Fibroblast of skin of left quadriceps (primary cell): ENCODE measurements at regions not wholly inside any gene's neighbourhood (a gene's known extent, or its start where the extent isn't known, plus 50 kb on each side); places are given as distances from the start of the nearest gene placed in this dataset.
"Not testable (repeated sequence)": the region's sequence is repeated elsewhere in the genome, so short reads cannot be mapped to it uniquely, and the experiment has no call there.

Experiments
- DNase-seq, 2 experiments: peaks; one replicate each; pipeline ENCODE4 v3.0.0-alpha.2; 2013; ENCODE audit warnings: low read depth in 2 of 2

DNA sequence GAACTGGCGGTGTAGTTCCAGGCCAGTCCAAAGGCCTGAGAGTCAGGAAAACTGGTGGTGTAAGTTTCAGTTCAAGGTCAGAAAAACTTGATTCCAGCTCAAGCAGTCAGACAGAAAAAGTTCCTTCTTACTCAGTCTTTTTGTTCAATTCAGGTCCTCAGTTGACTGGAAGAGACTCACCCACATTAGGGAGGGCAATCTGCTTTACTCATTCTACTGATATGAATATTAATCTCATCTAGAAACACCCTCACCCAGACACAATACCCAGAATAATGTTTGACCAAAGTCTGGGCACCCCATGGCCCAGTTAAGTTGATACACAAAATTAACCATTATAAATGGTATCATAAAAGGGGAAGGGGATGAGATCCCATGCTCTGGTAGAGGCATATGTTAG, 50.1 kb upstream of the LTA4H start:
- DNase-seq: no peak

DNA sequence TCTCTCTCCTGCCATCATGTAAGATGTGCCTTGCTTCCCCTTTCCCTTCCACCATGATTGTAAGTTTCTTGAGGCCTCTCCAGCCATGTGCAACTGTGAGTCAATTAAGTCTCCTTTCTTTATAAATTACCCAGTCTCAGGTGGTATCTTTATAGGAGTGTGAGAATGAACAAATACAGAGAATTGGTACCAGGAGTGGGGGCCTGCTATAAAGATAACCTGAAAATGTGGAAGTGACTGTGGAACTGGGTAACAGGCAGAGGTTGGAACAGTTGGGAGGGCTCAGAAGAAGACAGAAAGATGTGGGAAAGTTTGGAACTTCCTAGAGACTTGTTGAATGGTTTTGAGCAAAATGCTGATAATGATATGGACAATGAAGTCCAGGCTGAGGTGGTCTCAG, 50.8 kb upstream of the LTA4H start:
- not testable (repeated sequence) for DNase-seq

DNA sequence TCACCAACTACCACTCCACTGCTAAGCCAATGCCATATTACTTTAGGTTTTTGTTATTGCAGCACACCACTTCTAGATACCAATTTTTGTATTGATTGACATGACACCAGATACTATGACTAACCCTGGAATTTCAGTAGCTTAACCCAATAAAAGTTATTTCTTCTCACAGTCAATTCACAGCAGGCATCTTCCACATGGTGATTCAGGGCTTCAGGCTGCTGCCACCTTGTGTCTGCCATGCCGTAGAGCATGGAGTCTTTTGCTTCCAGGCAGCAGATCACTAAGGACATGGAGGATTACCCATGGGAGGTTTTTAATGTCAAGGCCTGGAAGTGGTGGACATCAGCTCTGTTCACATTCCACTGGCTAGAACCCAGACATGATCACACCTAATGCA, 56.4 kb upstream of the LTA4H start:
- no peak for DNase-seq

DNA sequence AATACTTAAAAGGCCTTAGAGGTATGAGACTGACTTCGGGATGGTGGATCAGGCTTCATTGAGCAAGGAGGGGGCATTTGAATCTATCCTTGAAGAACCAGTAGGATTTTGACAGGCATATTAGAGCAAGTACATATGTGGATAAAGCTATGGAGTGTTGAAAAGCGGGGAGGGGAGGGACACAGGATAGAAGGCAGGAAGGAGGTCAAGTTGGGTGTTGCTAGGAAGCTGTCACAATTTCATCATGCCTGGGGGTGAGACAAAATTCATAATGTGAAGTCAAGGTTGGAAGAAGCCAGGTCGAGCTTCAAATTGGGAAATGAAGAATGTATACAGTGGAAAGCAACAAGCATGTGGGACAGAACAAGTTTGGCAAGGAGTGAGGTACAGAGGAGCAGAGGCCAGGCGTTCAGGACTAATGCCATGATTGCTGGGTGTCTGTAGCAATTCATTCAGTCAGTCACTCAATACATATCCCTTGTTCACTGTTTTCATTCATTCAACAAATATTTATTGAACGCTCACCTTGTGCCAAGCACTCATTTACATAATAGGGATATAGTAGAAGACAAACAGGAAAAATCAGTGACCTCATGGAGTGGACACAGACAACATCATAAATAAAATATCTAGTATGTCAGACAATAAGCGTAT, 58.3 kb upstream of the LTA4H start:
- DNase-seq: no peak

DNA sequence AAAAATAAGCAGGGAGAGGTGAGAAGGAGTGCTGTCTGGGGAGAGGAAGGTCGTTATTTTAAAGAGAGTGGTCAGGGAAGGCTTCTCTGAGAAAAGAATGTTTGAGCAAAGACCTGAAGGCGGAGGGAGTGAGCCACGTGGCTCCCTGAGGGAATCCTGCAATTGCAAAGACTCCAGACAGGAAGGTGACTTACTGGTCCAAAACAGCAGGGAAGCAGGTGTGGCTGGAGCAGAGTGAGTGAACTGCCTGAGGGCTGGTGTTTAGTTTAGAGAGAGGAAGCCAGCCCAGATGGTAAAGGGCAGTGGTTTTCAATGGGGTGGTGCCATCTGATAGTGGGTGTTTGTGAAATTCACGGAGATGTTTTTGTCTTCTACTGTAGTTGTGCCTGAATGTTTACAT, 58.8 kb upstream of the LTA4H start:
- DNase-seq: no peak

DNA sequence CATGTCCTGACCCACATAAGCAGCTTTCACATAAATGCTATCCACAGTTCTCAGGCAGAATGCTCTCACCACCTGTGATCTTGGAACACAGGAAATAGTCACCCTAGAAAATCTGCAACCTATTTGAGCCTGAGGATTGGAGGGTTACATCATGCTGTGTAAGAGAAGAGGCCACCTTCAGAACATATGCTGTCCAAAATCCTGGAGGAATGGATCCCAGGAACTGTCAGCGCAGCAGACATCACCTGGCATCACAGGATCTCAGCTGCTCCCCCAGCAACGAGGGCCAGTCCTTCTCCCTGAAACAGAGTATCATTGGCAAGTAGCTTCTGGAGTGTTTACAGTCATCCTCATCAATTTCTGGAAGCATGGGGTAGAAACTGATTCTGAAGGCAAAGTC, 63.2 kb upstream of the LTA4H start:
- no peak for DNase-seq

DNA sequence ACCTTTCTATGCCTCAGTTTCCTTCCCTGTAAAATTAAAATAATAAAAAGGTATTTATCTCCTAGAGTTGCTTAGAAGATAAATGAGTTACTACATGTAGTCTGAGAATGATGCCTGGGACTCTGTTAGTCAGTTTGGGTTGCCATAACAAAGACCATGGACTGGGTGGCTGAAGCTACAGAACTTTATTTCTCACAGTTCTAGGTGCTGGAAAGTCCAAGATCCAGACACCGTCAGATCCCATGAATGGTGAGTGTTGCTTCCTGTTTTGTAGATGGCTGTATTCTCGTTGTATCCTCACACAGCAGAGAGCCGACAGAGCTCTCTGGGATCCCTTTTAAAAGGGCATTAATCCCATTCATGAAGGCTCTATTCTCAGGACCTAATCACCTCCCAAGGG, 64.0 kb upstream of the LTA4H start:
- no peak for DNase-seq

DNA sequence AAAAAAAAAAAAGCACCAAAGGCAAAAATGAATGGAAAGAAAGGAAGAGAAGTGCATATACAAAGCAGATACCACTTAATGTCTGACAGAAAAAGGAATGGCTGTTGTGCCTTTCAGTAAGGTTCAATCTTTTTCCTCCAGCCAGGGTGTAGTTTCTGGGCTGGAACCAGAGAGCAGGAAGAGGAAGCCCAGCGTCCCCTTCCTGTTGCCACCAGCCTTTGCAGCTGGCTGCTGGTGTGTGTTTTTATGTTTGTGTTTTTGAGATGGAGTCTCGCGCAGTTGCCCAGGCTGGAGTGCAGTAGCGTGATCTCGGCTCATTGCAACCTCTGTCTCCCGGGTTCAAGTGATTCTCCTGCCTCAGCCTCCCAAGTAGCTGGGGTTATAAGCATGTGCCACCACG, 64.6 kb upstream of the LTA4H start:
- no peak for DNase-seq

DNA sequence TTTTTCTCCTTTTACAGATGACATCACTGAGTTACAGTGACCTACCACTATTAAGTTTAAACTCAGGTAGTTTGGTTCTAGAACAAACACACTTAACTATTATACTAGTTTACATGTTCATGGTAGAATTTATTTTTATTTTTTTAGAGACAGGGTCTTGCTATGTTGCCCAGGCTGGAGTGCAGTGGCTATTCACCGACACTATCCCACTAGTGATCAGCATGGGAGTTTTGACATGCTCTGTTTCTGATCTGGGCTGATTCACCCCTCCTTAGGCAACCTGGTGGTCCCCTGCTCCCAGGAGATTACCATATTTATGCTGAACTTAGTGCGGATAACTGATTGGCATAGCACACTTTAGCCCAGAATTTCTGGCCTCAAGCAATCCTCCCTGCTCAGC, 66.4 kb upstream of the LTA4H start:
- DNase-seq: no peak

DNA sequence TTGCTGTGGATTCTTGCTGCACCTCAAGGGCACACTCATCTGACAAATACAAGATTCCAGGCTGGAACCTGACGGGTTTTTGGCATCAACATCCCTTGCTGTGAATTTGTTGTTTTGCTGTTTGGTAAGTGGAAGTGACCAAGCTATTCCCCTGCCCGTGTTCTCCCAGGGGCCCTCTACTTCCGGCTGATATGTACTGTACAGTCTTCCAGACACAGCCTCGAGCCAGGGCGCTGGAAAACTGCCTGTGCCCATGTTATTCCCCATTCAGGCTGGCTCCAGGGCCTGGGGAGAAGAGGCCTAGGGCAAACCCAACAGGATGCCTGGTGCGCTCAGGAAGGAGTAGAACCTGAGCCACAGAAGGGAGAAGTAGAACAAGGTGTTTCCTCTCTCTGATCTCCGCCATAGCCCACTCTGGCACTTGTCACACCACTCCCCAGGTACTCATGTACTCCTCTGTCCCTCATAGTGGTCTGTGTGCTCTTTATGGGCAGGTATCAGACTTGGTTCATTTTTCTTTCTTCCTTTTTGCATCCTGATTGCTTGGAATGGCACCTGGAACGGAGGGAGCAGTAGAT, 67.8 kb upstream of the LTA4H start:
- no peak for DNase-seq

DNA sequence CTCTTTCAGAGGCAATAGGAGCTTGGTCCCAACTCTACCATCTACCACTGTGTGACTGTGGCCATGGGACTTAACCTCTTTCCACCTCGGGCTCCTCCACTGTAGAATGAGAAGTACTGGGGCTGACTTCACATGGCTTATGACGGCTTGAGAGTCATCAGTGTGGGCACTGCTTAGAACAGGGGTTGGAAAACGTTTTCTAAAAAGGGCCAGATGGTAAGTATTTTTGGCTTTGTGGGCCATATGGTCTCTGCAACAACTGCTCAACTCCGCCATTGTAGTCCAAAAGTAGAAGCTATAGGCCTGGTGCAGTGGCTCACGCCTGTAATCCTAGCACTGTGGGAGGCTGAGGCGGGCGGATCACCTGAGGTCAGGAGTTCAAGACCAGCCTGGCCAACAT, 69.2 kb upstream of the LTA4H start:
- no peak for DNase-seq

DNA sequence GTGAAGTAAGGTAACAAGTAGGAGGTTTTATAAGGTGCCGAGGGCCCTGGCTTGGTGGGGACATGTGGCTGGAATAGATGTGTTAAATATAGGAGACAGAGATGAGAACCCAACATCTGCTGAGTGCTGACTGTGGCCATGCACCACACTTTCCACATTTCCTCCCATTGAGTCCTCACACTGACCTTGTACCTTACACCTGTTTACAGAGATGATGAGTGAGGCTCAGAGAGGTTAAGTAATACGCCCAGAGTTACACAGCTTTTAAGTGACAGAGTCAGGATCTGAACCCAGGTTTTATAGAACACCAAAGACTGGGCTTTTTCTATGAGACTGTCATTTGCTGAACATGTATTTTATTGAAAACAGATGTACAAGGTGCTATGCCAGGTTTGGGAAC, 70.8 kb upstream of the LTA4H start:
- no peak for DNase-seq

DNA sequence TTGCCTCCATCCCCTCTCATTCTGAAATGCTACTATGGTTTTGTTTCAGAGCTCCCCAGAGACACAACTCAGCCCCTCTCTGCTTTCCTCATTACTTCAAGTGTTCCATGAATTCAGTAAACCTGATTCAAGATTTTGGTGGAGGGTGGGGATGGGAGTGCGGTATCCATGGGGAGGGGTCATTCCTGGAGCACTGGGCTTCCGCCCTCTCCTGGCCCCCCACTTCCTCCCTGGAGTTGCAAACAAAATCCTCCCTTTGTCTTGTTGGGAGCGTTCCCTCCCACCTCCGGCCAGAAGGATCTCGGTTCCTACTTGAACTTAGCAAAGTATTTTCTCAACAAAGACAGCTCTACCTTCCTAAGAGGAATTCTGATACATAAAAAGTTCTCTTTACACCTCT, 71.8 kb upstream of the LTA4H start:
- no peak for DNase-seq

DNA sequence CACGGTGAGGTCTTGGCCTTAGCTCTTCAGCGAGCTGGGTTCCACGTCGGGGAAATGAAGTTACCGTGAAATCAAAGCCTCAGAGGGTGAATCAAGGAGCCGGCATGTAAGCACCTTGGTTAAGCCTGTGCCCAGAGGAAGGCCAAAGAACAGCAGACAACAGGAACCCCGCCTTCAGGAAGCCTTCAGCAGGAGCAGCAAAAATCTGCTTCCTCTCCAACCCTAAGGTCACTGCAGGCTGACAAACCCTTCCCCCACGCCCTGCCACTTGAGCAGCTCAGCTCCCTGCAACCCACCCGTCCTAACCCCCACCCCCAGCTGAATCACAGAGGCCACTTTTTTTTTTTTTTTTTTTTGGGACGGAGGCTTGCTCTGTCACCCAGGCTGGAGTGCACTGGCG, 72.9 kb upstream of the LTA4H start:
- DNase-seq: no peak

DNA sequence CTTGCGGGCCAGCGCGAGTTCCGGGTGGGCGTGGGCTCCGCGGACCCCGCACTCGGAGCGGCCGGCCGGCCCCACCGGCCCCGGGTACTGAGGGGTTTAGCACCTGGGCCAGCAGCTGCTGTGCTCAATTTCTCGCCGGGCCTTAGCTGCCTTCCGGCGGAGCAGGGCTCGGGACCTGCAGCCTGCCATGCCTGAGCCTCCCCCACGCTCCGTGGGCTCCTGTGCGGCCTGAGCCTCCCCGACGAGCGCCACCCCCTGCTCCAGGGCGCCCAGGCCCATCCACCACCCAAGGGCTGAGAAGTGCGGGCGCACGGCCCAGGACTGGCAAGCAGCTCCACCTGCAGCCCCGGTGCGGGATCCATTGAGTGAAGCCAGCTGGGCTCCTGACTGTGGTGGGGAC, 73.6 kb upstream of the LTA4H start:
- not testable (repeated sequence) for DNase-seq

DNA sequence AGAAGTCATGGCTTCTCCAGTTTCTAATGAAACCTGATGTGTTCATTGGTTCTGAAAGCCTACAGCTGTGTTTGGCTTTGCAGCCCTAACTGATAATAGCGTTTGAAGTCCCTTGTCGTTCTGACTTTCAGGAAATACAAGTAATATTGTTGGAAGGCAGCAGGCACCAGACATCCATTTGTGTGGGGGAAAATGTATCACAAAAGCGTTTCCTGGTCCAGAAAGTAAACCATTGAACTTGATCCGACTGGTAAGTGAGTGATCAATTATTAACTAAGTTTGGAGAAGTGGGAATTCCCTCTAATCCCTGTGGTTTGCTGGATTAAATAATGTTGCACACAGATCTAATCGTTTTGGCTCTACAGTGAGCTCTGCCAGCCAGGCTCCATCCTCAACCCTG, 77.3 kb upstream of the LTA4H start:
- no peak for DNase-seq

DNA sequence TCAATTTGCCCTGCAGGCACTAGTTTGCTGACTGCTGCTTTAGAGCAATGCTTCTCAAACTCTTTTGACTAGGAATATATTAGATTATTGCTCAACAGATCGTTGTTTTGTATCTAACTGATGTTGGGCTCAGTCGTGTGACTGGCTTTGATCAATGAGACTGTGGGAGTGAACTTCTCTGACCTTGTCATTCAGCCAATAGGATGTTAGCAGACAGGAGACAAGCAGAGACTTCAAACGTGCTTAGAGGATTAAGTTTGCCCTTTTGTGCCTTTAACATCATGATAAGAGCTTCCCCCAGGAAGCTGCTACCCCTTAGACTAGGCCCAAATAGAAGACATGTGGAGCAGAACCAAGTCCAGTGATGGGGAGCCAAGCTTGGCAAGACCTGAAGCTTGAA, 76.7 kb upstream of the ELK3 start:
- DNase-seq: no peak

DNA sequence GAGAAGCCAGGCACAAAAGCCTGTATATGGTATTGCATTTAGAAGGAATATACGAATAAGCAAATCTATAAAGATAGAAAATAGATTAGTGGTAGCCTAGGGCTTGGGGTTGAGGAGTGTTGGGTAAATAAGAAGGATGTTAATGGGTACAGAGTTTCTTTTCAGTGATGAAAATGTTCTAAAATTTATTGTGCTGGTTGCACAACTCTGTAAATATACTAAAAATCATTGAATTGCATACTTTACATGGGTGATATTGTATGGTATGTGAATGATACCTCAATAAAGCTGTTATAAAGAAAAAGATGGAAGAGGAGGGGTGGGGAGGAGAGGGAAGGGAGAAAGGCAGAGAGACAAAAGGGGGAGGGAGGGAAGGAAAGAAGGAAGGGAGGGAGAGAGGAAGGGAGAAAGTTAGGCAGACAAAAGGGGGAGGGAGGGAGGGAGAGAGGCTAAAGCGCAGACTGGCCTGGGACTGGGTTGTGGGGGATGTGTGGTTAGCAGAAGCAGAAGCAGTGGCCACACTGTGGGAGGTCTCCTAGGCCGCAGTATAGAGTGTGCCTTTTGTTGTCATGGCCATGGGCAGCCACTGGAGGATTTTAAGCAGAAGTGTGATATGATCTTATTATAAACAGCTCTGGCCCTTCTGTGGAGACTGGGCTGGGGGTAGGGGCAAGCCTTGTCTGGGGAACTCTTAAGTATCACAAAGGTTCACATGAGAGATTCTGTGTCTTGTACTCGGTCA, 73.6 kb upstream of the ELK3 start:
- no peak for DNase-seq

DNA sequence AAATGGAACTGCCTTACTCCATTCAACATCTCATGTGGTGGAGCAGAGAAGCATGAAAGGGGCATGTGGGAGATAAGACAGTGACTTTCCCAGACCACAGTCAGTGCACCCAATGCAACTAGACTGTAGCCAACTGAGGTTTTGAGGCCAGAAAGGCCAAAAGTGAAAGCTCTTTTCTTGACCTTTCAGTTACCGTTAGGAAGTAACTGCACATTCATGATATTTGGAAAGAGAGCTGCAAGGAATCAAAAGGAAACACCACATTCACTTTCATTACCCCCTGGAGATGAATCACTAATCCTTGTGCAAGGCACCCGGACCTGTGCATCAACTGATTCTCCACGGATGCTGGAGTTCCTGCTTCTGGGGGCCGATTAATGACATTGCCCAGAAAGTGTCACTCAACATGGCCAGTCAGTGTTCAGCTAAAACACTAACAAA, 72.9 kb upstream of the ELK3 start:
- no peak for DNase-seq

DNA sequence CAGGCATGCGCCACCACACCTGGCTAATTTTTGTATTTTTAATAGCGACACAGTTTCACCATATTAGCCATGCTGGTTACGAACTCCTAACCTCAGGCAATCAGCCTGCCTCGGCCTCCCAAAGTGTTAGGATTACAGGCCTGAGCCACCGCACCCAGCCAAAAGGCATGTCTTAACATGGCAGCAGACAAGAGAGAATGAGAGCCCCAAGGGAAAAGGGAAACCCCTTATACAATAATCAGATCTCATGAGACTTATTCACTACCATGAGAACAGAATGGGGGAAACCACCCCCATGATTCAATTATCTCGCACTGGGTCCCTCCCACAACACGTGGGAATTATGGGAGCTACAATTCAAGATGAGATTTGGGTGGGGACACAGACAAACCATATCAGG, 65.9 kb upstream of the ELK3 start:
- DNase-seq: not testable (repeated sequence)

DNA sequence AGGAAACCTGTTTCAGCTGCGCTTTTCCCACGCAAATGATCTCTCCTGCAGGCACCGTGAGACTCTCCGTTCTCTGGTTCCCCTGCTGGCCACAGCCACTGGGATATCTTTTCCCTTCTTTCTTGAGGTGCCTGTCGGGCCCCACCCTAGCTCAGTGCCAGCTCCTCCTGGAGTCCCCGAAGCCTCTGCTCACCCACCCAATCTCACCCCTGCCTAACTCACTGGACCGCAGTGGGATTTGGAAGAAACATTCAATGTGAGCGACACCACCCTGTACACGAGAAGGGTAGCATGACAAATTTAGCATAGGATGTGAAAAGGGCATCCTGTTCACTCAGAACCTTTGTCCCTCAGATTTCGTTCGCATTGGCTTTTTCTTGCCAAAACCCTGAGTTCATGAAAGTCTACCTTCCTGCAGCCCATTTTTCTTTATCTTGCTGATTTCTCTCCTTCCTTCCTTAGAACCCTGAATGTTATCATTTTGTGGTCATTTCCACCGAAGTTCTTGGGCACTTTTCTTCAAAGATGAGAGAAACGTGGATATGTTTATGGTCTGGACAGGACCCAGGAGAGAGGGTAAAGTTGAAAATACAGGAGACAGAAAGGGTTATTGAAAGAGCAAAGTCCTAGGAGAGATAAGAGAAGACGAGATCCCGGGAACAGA, 63.6 kb upstream of the ELK3 start:
- no peak for DNase-seq

DNA sequence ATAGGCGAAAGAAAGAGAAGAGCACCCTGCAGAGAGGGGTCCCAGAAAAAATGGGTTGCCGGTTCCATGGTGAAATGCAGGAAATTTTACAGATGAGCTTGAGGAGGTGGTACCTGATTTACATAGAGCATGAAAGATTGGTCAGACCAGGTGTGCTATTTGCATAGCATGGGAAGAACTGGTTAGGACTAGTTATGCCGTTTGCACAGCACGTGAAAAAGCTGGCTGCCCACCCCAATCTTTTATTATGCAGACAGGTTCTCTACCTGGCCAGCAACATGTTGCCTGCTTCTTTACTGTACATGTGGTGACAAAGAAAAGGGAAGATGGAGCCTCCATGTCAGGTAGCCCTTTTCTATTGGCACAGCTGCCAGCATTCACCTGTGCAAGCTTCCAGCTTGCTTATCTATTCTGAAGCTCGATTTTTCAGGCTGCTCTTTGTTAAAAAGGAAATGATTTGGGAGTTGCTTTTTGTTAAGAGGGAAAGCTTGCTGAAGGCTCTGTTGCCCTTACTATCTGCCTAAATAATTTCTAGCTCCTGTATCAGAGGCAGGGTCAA, 62.9 kb upstream of the ELK3 start:
- no peak for DNase-seq

DNA sequence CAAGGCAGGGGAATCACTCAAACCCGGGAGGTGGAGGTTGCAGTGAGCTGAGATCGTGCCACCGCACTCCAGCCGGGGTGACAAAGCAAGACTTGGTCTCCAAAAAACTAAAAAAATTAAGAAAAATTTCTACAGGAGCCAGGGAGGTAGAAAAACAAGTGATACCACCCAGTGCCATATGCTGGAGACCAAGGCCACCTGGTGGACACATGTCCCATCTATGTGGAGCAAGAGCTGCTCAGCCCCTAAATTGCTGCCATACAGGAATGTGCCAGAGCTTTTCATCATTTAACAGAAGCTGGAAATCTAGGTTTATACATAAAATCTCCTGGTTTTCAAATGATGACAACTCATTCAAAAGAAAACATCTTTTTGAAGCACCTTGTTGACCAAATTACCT, 61.4 kb upstream of the ELK3 start:
- DNase-seq: no peak
